Activated B cell treated with CpG ODN at 0.5 μM for 24 hours (primary cell): ENCODE measurements at regions not wholly inside any gene's neighbourhood (a gene's known extent, or its start where the extent isn't known, plus 50 kb on each side); places are given as distances from the start of the nearest gene placed in this dataset.

ENCODE experiments used
- ATAC-seq: fragments of 200-7000 bp; cut with Tn5 transposase; one replicate; pipeline ENCODE4 v1.10.0; 2021; ENCODE audit warnings: low read depth, mild to moderate bottlenecking, moderate library complexity
- CTCF ChIA-PET: fragments of 350-600 bp; sonication (Branson Sonifier 250); formaldehyde crosslinking; loops from one replicate; lab custom pipeline; 2021; ENCODE audit warnings: antibody characterized with exemption; lab: Charles Lee
- POLR2A ChIA-PET: fragments of 350-600 bp; sonication (Branson Sonifier 250); formaldehyde crosslinking; loops from one replicate; lab custom pipeline; 2021; ENCODE audit warnings: antibody characterized with exemption; lab: Charles Lee
- DNase-seq: peaks from one replicate; pipeline ENCODE4 v3.0.0; 2022
- H3K27ac Mint-ChIP-seq: one replicate; pipeline ENCODE4 v1.8.0; 2020; ENCODE audit warnings: mixed read lengths
- H3K27me3 Mint-ChIP-seq: one replicate; pipeline ENCODE4 v1.8.0; 2021; ENCODE audit warnings: mixed read lengths
- H3K36me3 Mint-ChIP-seq: one replicate; pipeline ENCODE4 v1.8.0; 2021; ENCODE audit warnings: low read depth, mixed read lengths
- H3K4me1 Mint-ChIP-seq: one replicate; pipeline ENCODE4 v1.8.0; 2021; ENCODE audit warnings: mixed read lengths
- H3K4me3 Mint-ChIP-seq: one replicate; pipeline ENCODE4 v1.8.0; 2020; ENCODE audit warnings: mild to moderate bottlenecking, mixed read lengths
- H3K9me3 Mint-ChIP-seq: one replicate; pipeline ENCODE4 v1.8.0; 2020; ENCODE audit warnings: mixed read lengths
- intact Hi-C: fragments of 100-400 bp; cut with micrococcal nuclease; formaldehyde crosslinking; loops from one replicate; pipeline ENCODE4 v1.15.1; 2024
- TF ChIP-seq, protein P1 (sequence below): fragments of 200-600 bp; IDR thresholded peaks from one replicate; pipeline ENCODE4 v1.8.0; 2022; ENCODE audit warnings: antibody characterized with exemption, mild to moderate bottlenecking

DNA sequence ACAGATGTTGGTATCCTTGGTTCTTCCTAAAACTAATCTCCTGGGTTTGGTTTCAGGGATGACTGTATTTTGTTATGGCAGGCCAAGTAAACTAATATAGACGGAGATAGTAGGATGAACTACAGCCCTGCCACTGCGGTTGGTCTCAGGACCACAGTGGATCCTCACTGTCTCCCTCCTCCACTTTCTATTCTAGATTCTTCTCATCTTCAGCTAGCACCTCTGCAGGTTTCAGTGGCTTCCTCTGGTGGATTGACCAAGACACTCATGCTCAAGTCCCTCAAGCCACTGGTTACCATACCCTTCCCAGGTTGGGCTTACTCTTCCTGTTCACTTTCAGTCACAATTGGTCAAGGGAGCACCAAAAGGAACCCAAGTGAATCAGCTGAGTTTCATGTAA is 71.1 kb upstream of the CLDN18 start:
- DNase-seq, result no peak
- Mint-ChIP-seq H3K27ac (no peak overlapping the region), H3K9me3 (no peaks in the 10 kb centered on the region), H3K4me3 (no peak overlapping the region), H3K4me1 (no peaks in the 10 kb centered on the region), H3K27me3 (peaks cover 2% of the 10 kb centered on the region), H3K36me3 (no peaks in the 10 kb centered on the region)
- ChIA-PET CTCF (no interaction called here), POLR2A (no interaction called here)
- TF ChIP-seq, protein P1, sequence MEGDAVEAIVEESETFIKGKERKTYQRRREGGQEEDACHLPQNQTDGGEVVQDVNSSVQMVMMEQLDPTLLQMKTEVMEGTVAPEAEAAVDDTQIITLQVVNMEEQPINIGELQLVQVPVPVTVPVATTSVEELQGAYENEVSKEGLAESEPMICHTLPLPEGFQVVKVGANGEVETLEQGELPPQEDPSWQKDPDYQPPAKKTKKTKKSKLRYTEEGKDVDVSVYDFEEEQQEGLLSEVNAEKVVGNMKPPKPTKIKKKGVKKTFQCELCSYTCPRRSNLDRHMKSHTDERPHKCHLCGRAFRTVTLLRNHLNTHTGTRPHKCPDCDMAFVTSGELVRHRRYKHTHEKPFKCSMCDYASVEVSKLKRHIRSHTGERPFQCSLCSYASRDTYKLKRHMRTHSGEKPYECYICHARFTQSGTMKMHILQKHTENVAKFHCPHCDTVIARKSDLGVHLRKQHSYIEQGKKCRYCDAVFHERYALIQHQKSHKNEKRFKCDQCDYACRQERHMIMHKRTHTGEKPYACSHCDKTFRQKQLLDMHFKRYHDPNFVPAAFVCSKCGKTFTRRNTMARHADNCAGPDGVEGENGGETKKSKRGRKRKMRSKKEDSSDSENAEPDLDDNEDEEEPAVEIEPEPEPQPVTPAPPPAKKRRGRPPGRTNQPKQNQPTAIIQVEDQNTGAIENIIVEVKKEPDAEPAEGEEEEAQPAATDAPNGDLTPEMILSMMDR, result no peak
- ATAC-seq, result no peak
- intact Hi-C loops, result no loop called here

DNA sequence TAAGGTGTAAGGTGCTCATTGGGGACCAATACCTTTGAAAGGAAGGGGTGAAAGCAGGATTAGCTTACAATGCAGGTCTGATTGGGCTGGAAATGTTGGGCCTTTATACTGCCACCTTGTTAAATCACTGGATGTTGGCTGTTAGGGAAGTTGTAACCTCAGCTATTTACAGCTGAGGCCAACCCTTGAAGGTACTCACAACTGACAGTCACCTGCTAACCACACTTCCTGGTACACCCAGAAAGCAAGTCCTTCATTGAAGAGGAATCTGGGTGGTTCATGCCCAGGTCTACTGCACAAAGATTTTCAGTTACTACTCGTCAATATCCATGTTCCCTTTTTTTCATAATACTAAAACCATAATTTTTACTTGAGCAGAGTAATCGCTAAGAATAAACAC is 65.4 kb upstream of the CLDN18 start:
- H3K27me3 Mint-ChIP-seq, result peaks cover 1% of the 10 kb centered on the region
- no peak for DNase-seq
- peaks cover 2% of the 10 kb centered on the region for H3K4me1 Mint-ChIP-seq
- TF ChIP-seq, protein P1, result no peak
- H3K9me3 Mint-ChIP-seq, result no peaks in the 10 kb centered on the region
- no peak overlapping the region for H3K4me3 Mint-ChIP-seq
- no peaks in the 10 kb centered on the region for H3K36me3 Mint-ChIP-seq
- intact Hi-C loops, result no loop called here
- POLR2A ChIA-PET, result no interaction called here
- no peak for ATAC-seq
- CTCF ChIA-PET, result interaction anchor here (1.3 kb wide), 1 partner anchor 1873 kb away, joined by 3 read pairs; no protein-coding TSS in a partner anchor
- H3K27ac Mint-ChIP-seq, result no peak overlapping the region

DNA sequence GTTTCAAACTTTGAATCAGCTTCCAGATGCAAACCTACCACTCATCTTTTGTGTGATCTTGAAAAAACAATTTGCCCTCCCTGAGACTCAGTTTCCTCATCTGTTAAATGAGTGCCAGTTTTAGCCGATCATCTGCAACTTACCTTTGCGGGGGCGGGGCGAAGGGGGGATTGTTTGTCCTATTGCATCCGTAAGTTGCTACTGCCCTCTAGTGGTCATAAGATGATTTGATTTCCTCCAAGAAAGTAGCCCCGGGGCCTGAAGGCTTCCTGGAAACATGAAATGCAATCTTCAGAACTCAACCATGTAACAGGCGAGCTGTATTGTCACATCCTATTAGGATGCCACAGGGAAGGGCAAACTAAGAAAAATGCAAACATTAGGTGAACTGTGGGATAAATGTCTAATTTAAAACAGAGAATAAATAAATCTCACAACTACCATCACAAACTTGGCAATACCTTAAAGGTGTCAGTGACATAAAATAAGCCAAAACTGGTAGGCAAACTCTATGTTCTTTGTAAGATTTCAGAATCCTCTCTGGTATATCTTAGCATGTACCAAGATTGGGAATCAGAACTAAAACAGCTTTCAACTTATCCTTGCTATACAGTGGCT is 63.5 kb upstream of the CLDN18 start:
- ChIA-PET CTCF (interaction anchor here (1.0 kb wide), 1 partner anchor 840 kb away, joined by 3 read pairs; no protein-coding TSS in a partner anchor), POLR2A (no interaction called here)
- H3K27me3 Mint-ChIP-seq, result no peaks in the 10 kb centered on the region
- H3K4me1 Mint-ChIP-seq, result peaks cover 2% of the 10 kb centered on the region
- H3K36me3 Mint-ChIP-seq, result no peaks in the 10 kb centered on the region
- no peaks in the 10 kb centered on the region for H3K9me3 Mint-ChIP-seq
- no peak for ATAC-seq
- H3K27ac Mint-ChIP-seq, result no peak overlapping the region
- intact Hi-C loops, result loop anchor here (1.0 kb wide), 3 partner anchors 841 to 1871 kb away; no protein-coding TSS in a partner anchor
- DNase-seq, result no peak
- TF ChIP-seq, protein P1, result no peak
- no peak overlapping the region for H3K4me3 Mint-ChIP-seq

DNA sequence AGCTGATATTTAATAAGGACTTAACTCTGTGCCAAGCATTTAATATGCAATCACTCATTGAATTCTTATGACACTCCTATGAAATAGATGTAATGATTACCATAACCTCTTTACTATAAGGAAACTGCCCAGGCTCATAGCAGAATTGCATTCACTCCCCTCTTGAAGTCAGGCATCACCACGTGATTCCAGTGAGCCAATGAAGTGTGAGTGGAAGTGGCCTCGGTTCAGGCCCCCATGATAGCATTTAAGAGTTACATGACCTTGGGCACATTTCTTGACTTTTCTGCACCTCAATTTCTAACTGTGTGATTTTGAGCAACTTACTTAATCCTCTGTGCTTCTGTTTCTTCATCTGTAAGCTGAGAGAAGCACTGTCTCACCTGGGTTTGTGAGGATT is 62.8 kb upstream of the CLDN18 start:
- TF ChIP-seq, protein P1, result no peak
- no peak for ATAC-seq
- peaks cover 2% of the 10 kb centered on the region for H3K4me1 Mint-ChIP-seq
- H3K27ac Mint-ChIP-seq, result no peak overlapping the region
- H3K9me3 Mint-ChIP-seq, result peaks cover 3% of the 10 kb centered on the region
- no peak for DNase-seq
- H3K4me3 Mint-ChIP-seq, result no peak overlapping the region
- ChIA-PET CTCF (interaction anchor here (1.0 kb wide), 1 partner anchor 841 kb away, joined by 3 read pairs; no protein-coding TSS in a partner anchor), POLR2A (no interaction called here)
- intact Hi-C loops, result no loop called here
- no peaks in the 10 kb centered on the region for H3K27me3 Mint-ChIP-seq
- no peaks in the 10 kb centered on the region for H3K36me3 Mint-ChIP-seq

DNA sequence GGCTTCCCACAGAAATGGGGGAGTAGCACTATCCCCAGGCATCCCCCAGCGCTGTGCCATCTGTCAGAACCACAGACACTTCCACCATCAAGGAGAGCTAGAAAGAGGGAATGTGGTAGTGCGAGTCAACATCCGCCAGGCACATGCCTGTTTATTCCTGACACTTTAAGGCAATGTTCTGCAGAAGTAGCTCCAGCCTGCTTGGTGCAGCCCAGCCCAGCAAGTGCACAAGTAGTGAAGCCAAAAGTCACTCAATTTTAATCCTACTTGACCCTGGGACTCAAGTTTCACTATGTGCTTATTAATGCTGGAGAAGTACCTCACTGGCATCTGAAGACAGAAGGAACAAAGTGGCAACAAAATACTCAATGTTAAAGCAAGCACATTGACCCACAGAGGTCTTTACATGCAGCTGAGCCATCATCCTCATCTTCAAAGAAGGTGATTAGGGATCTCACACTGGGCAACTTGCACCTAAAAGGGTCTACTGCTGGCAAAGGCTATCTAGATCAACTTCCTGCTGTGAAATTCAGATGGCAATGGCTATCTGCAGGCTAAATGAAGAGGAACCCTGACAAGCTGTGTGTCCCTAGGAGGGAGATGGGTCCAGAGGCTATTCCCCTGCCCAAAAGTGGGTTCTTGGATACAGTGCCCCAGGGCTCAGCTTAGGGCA is 61.4 kb upstream of the CLDN18 start:
- TF ChIP-seq, protein P1, result no peak
- peaks cover 6% of the 10 kb centered on the region for H3K9me3 Mint-ChIP-seq
- intact Hi-C loops, result no loop called here
- peaks cover 2% of the 10 kb centered on the region for H3K4me1 Mint-ChIP-seq
- CTCF ChIA-PET, result no interaction called here
- POLR2A ChIA-PET, result no interaction called here
- DNase-seq (no peak), ATAC-seq (no peak)
- H3K36me3 Mint-ChIP-seq, result no peaks in the 10 kb centered on the region
- no peak overlapping the region for H3K27ac Mint-ChIP-seq
- H3K4me3 Mint-ChIP-seq, result no peak overlapping the region
- H3K27me3 Mint-ChIP-seq, result peaks cover 2% of the 10 kb centered on the region
